Transverse colon (tissue), 4 donors: ENCODE measurements at regions not wholly inside any gene's neighbourhood (a gene's known extent, or its start where the extent isn't known, plus 50 kb on each side); places are given as distances from the start of the nearest gene placed in this dataset.

ENCODE experiments used
- EP300 ChIP-seq: sonication (generic); formaldehyde crosslinking; IDR thresholded peaks from one replicate; pipeline ENCODE4 v1.6.1; 2017; ENCODE audit warnings: antibody characterized with exemption, low read depth
- POLR2A ChIP-seq: fragments of 450-650 bp; IDR thresholded peaks from one replicate; pipeline ENCODE4 v1.6.1; 2016; ENCODE audit warnings: antibody characterized with exemption, mild to moderate bottlenecking, moderate library complexity
- POLR2AphosphoS5 ChIP-seq, 3 donors: sonication (generic); formaldehyde crosslinking; IDR thresholded peaks; one replicate each; pipeline ENCODE4 v1.6.1; 2016; ENCODE audit warnings: antibody characterized with exemption in 3 of 3
- TF ChIP-seq, protein P1 (sequence below), 5 experiments: fragments of 200-600 bp in 3 of 5; fragments of 450-650 bp in 2 of 5; sonication (generic) in 3 of 5; IDR thresholded peaks; 1 replicate in 2 of 5; 2 replicates in 3 of 5; pipeline ENCODE4 v1.5.1; 2016 to 2017; ENCODE audit warnings: antibody characterized with exemption in 5 of 5, inconsistent platforms in 3 of 5, mild to moderate bottlenecking in 2 of 5, moderate library complexity in 1 of 5

DNA sequence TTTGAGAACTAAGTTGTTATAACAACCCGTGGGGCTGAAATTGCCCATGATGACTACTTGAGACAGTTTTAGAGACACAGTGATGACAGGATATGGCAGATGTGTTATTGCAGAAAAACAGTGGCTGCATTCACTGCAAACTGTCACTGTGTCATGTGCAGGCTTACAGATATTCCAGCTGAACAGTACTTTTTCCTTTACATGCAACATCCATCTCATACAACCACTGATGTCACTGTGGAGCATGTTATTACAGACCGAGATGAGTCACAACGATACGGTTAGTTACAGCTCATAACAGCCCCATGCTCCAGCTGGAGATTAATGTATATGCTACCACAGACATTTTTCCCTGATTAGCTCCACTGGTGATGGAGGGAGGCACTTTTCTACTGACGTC, 207.4 kb downstream of the TMA16 start:
- TF ChIP-seq POLR2A (no peak), POLR2AphosphoS5 (IDR thresholded peaks at IDR 0.05) (no peak), EP300 (no peak)
- TF ChIP-seq, protein P1, sequence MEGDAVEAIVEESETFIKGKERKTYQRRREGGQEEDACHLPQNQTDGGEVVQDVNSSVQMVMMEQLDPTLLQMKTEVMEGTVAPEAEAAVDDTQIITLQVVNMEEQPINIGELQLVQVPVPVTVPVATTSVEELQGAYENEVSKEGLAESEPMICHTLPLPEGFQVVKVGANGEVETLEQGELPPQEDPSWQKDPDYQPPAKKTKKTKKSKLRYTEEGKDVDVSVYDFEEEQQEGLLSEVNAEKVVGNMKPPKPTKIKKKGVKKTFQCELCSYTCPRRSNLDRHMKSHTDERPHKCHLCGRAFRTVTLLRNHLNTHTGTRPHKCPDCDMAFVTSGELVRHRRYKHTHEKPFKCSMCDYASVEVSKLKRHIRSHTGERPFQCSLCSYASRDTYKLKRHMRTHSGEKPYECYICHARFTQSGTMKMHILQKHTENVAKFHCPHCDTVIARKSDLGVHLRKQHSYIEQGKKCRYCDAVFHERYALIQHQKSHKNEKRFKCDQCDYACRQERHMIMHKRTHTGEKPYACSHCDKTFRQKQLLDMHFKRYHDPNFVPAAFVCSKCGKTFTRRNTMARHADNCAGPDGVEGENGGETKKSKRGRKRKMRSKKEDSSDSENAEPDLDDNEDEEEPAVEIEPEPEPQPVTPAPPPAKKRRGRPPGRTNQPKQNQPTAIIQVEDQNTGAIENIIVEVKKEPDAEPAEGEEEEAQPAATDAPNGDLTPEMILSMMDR (IDR thresholded peaks at IDR 0.05), result no peak
